ENCODE measurements at regions not wholly inside any gene's neighbourhood (a gene's known extent, or its start where the extent isn't known, plus 50 kb on each side); places are given as distances from the start of the nearest gene placed in this dataset.

GRCh38 chr2:6497048-6497447 lies 368.7 kb downstream of the CMPK2 start:
- Histone ChIP-seq H3K36me3 (ENCODE audit: low read depth) (no peaks in the 10 kb centered on the region), H3F3A (ENCODE audit: insufficient read depth, low read depth) (no peaks in the 10 kb centered on the region), H3K9me2 (ENCODE audit: insufficient read depth) (no peaks in the 10 kb centered on the region), H3K9me3 (ENCODE audit: insufficient read depth, low read depth) (no peaks in the 10 kb centered on the region), H3K27ac (no peak overlapping the region), H3K4me2 (no peak overlapping the region), H3K4me3 (no peak overlapping the region), H3K79me2 (ENCODE audit: low read depth) (no peaks in the 10 kb centered on the region), H4K20me1 (ENCODE audit: insufficient read depth) (no peaks in the 10 kb centered on the region), H2AFZ (no peak overlapping the region), H3K27me3 (ENCODE audit: insufficient read depth, low read depth) (0 out of 2 replicates have a peak, but pooled peaks cover 7% of the 10 kb centered on the region), H3K4me1 (replicated peaks; ENCODE audit: insufficient read depth) (no peaks in the 10 kb centered on the region)
- BruUV-seq (replicated peaks) = no TSS peak
- ChIA-PET POLR2A (ENCODE audit: unreplicated experiment) (no interaction called here), CTCF (no interaction called here)
- DNase-seq = no peak
- TF ChIP-seq EZH2 (IDR thresholded peaks at IDR 0.05; ENCODE audit: low read depth) = no peak
- intact Hi-C loops (cut with micrococcal nuclease; ENCODE audit: unreplicated experiment) = no loop called here

GRCh38 chr2:6498841-6499240 lies 366.9 kb downstream of the CMPK2 start:
- Histone ChIP-seq H3K4me3 (no peak overlapping the region), H3K4me2 (no peak overlapping the region), H3K27ac (no peak overlapping the region), H2AFZ (no peak overlapping the region), H4K20me1 (ENCODE audit: insufficient read depth) (no peaks in the 10 kb centered on the region), H3K9me2 (ENCODE audit: insufficient read depth) (no peaks in the 10 kb centered on the region), H3K9me3 (ENCODE audit: insufficient read depth, low read depth) (no peaks in the 10 kb centered on the region), H3K4me1 (replicated peaks; ENCODE audit: insufficient read depth) (no peaks in the 10 kb centered on the region), H3K36me3 (ENCODE audit: low read depth) (no peaks in the 10 kb centered on the region), H3F3A (ENCODE audit: insufficient read depth, low read depth) (no peaks in the 10 kb centered on the region), H3K79me2 (ENCODE audit: low read depth) (no peaks in the 10 kb centered on the region), H3K27me3 (ENCODE audit: insufficient read depth, low read depth) (0 out of 2 replicates have a peak, but pooled peaks cover 7% of the 10 kb centered on the region)
- DNase-seq = no peak
- ChIA-PET CTCF (no interaction called here), POLR2A (ENCODE audit: unreplicated experiment) (no interaction called here)
- no TSS peak for BruUV-seq (replicated peaks)
- TF ChIP-seq CTCF (conservative IDR thresholded peaks at IDR 0.05) = no peak
- TF ChIP-seq EZH2 (IDR thresholded peaks at IDR 0.05; ENCODE audit: low read depth) = no peak
- intact Hi-C loops (cut with micrococcal nuclease; ENCODE audit: unreplicated experiment) = no loop called here

GRCh38 chr2:6499691-6500090 lies 366.0 kb downstream of the CMPK2 start:
- H3K36me3 ChIP-seq (ENCODE audit: low read depth) = no peaks in the 10 kb centered on the region
- CTCF ChIA-PET = no interaction called here
- intact Hi-C loops (cut with micrococcal nuclease; ENCODE audit: unreplicated experiment) = no loop called here
- H3F3A ChIP-seq (ENCODE audit: insufficient read depth, low read depth) = no peaks in the 10 kb centered on the region
- H3K79me2 ChIP-seq (ENCODE audit: low read depth) = no peaks in the 10 kb centered on the region
- BruUV-seq (replicated peaks) = no TSS peak
- TF ChIP-seq EZH2 (IDR thresholded peaks at IDR 0.05; ENCODE audit: low read depth) = no peak
- TF ChIP-seq CTCF (conservative IDR thresholded peaks at IDR 0.05) = no peak
- no peaks in the 10 kb centered on the region for H3K4me1 ChIP-seq (replicated peaks; ENCODE audit: insufficient read depth)
- DNase-seq = no peak
- H2AFZ ChIP-seq = no peak overlapping the region
- no peak overlapping the region for H3K4me3 ChIP-seq
- H3K9me3 ChIP-seq (ENCODE audit: insufficient read depth, low read depth) = no peaks in the 10 kb centered on the region
- no peak overlapping the region for H3K27ac ChIP-seq
- H3K27me3 ChIP-seq (ENCODE audit: insufficient read depth, low read depth) = 0 out of 2 replicates have a peak, but pooled peaks cover 7% of the 10 kb centered on the region
- no peaks in the 10 kb centered on the region for H3K9me2 ChIP-seq (ENCODE audit: insufficient read depth)
- POLR2A ChIA-PET (ENCODE audit: unreplicated experiment) = no interaction called here
- H4K20me1 ChIP-seq (ENCODE audit: insufficient read depth) = no peaks in the 10 kb centered on the region
- no peak overlapping the region for H3K4me2 ChIP-seq

- Histone ChIP-seq H3K4me1 (replicated peaks; ENCODE audit: insufficient read depth) (0 out of 2 replicates have a peak, but pooled peaks cover 6% of the 10 kb centered on the region), H3K9me2 (ENCODE audit: insufficient read depth) (no peaks in the 10 kb centered on the region), H3K79me2 (ENCODE audit: low read depth) (no peaks in the 10 kb centered on the region), H3K9me3 (ENCODE audit: insufficient read depth, low read depth) (no peaks in the 10 kb centered on the region), H4K20me1 (ENCODE audit: insufficient read depth) (no peaks in the 10 kb centered on the region), H3K4me3 (no peak overlapping the region), H3K36me3 (ENCODE audit: low read depth) (no peaks in the 10 kb centered on the region), H2AFZ (no peak overlapping the region), H3K4me2 (no peak overlapping the region), H3F3A (ENCODE audit: insufficient read depth, low read depth) (no peaks in the 10 kb centered on the region), H3K27me3 (ENCODE audit: insufficient read depth, low read depth) (peaks cover 12% of the 10 kb centered on the region; the same call in 1 of the 2 replicates), H3K27ac (no peak overlapping the region)
- ChIA-PET POLR2A (ENCODE audit: unreplicated experiment) (no interaction called here), CTCF (no interaction called here)
- DNase-seq = no peak
- intact Hi-C loops (cut with micrococcal nuclease; ENCODE audit: unreplicated experiment) = no loop called here
- BruUV-seq (replicated peaks) = no TSS peak
- no peak for TF ChIP-seq EZH2 (IDR thresholded peaks at IDR 0.05; ENCODE audit: low read depth)
- TF ChIP-seq CTCF (conservative IDR thresholded peaks at IDR 0.05) = no peak
These were observed 359.3 kb downstream of the CMPK2 start for GRCh38 chr2:6506361-6506794.

Data from PC-9 (cell line).